Calu3 (cell line): ENCODE measurements at regions not wholly inside any gene's neighbourhood (a gene's known extent, or its start where the extent isn't known, plus 50 kb on each side); places are given as distances from the start of the nearest gene placed in this dataset.
"Not testable (repeated sequence)": the region's sequence is repeated elsewhere in the genome, so short reads cannot be mapped to it uniquely, and the experiment has no call there.

Source experiments
- BruUV-seq: library from RNA; stranded (reverse); fragments of 400-500 nt; replicated peaks from 2 replicates; lab custom pipeline; 2021; lab: Mats Ljungman, UMichigan
- CTCF ChIA-PET: fragments of 300-600 bp; sonication (Branson Sonifier 250); formaldehyde crosslinking; loops from one replicate; lab custom pipeline; 2022; ENCODE audit warnings: antibody characterized with exemption; lab: Charles Lee
- DNase-seq: peaks from one replicate; pipeline ENCODE4 v3.0.0; 2022
- H3K27ac Mint-ChIP-seq: one replicate; pipeline ENCODE4 v1.8.0; 2022; ENCODE audit warnings: mixed read lengths; ENCODE audit not compliant: unreplicated experiment
- H3K27me3 Mint-ChIP-seq: one replicate; pipeline ENCODE4 v1.8.0; 2022; ENCODE audit warnings: mixed read lengths; ENCODE audit not compliant: unreplicated experiment
- H3K36me3 Mint-ChIP-seq: one replicate; pipeline ENCODE4 v1.8.0; 2022; ENCODE audit warnings: mild to moderate bottlenecking, moderate library complexity, mixed read lengths; ENCODE audit not compliant: insufficient read depth, unreplicated experiment
- H3K4me1 Mint-ChIP-seq: one replicate; pipeline ENCODE4 v1.8.0; 2022; ENCODE audit warnings: mild to moderate bottlenecking, low read depth, mixed read lengths; ENCODE audit not compliant: unreplicated experiment
- H3K4me3 Mint-ChIP-seq: one replicate; pipeline ENCODE4 v1.8.0; 2022; ENCODE audit warnings: mild to moderate bottlenecking, low read depth, moderate library complexity, mixed read lengths; ENCODE audit not compliant: unreplicated experiment
- H3K9me3 Mint-ChIP-seq: one replicate; pipeline ENCODE4 v1.8.0; 2022; ENCODE audit warnings: low read depth, mixed read lengths; ENCODE audit not compliant: unreplicated experiment
- intact Hi-C: fragments of 100-400 bp; cut with micrococcal nuclease; formaldehyde crosslinking; loops from one replicate; pipeline ENCODE4 v1.10.0; 2022; ENCODE audit not compliant: unreplicated experiment
- TF ChIP-seq, protein P1 (sequence below): fragments of 200-600 bp; IDR thresholded peaks from one replicate; pipeline ENCODE4 v1.8.0; 2022; ENCODE audit warnings: antibody characterized with exemption; ENCODE audit not compliant: unreplicated experiment

DNA sequence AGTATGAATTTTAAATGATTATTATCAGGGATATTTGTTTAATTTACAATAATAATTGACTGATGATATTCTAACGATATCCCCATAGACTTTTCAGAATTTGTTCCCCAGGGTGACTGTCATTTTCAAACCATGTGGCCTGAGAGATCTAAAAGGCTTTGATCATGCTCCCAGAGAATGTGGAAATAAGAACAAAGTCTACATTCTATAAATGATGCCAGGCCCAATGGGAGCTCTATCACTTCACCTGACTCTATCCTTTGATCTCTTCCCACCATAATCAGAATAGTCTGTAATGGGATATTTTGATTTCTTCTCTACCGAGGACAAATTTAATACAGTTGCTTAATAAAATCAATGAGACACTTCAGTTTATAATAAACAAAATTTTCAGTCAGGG lies 483.4 kb upstream of the IRAK1BP1 start:
- intact Hi-C loops, result no loop called here
- H3K4me1 Mint-ChIP-seq, result no peaks in the 10 kb centered on the region
- TF ChIP-seq, protein P1, sequence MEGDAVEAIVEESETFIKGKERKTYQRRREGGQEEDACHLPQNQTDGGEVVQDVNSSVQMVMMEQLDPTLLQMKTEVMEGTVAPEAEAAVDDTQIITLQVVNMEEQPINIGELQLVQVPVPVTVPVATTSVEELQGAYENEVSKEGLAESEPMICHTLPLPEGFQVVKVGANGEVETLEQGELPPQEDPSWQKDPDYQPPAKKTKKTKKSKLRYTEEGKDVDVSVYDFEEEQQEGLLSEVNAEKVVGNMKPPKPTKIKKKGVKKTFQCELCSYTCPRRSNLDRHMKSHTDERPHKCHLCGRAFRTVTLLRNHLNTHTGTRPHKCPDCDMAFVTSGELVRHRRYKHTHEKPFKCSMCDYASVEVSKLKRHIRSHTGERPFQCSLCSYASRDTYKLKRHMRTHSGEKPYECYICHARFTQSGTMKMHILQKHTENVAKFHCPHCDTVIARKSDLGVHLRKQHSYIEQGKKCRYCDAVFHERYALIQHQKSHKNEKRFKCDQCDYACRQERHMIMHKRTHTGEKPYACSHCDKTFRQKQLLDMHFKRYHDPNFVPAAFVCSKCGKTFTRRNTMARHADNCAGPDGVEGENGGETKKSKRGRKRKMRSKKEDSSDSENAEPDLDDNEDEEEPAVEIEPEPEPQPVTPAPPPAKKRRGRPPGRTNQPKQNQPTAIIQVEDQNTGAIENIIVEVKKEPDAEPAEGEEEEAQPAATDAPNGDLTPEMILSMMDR, result no peak
- no peaks in the 10 kb centered on the region for H3K36me3 Mint-ChIP-seq
- no TSS peak for BruUV-seq
- H3K9me3 Mint-ChIP-seq, result peaks cover 10% of the 10 kb centered on the region
- no peak overlapping the region for H3K27ac Mint-ChIP-seq
- H3K4me3 Mint-ChIP-seq, result no peak overlapping the region
- no peaks in the 10 kb centered on the region for H3K27me3 Mint-ChIP-seq
- DNase-seq, result no peak
- CTCF ChIA-PET, result no interaction called here

DNA sequence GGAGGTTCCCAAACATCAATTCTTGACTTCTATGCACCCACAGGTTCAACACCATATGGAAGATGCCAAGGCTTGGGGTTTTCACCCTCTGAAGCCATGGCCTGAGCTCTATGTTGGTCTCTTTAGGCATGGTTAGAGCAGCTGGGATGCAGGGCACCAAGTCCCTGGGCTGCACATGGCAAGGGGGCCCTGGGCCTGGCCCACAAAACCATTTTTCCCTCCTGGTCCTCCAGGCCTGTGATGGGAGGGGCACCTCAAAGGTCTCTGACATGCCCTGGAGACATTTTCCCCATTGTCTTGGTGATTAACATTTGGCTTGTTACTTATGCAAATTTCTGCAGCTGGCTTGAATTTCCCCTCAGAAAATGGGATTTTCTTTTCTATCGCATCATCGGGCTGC lies 480.5 kb upstream of the IRAK1BP1 start:
- H3K4me3 Mint-ChIP-seq, H3K4me1 Mint-ChIP-seq, BruUV-seq, H3K27me3 Mint-ChIP-seq, intact Hi-C loops, H3K27ac Mint-ChIP-seq, H3K36me3 Mint-ChIP-seq, CTCF ChIA-PET, DNase-seq: not testable (repeated sequence)
- H3K9me3 Mint-ChIP-seq, result peaks cover 20% of the 10 kb centered on the region

DNA sequence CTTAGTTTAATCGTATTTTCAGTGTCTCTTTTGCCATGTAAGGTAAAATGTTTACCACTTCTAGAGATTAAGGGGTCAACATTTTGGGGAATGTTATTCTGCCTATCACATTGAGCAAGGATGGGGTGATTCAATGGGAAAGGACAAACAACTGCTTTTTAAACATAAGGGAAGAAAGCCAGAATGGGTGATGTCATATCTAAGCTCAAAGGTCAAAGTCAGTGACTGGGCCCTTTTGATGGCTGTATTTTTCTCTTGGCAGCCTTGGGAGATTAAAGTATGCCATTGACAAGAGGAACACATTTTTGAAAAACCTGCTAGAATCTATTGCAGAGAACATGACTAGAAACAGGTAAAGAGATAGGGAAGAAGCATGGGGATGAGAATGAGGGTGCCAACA lies 477.3 kb upstream of the IRAK1BP1 start:
- Mint-ChIP-seq H3K9me3 (peaks cover 20% of the 10 kb centered on the region), H3K36me3 (no peaks in the 10 kb centered on the region), H3K4me1 (no peaks in the 10 kb centered on the region), H3K27me3 (no peaks in the 10 kb centered on the region), H3K27ac (no peak overlapping the region), H3K4me3 (no peak overlapping the region)
- intact Hi-C loops, result no loop called here
- CTCF ChIA-PET, result no interaction called here
- DNase-seq, result no peak
- TF ChIP-seq, protein P1, result no peak
- BruUV-seq, result no TSS peak

DNA sequence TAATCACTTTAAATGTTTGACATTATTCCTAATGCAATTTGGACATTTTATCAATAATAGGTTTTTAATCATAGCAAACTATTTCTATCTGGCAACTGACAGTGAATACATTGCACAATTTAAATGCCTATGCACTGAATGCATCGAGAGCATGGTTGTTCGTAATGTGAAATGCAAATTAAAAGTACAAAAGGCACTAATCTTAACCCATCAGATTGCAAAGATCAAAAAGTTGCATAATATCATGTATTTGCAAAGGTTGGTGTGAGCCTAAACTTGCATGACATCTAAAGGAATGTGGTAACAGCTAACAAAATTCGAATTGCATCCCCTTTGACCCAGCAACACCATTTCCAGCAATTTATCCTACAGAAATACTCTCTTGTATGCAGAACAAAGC lies 469.9 kb upstream of the IRAK1BP1 start:
- H3K9me3 Mint-ChIP-seq, result peaks cover 3% of the 10 kb centered on the region
- no peak overlapping the region for H3K27ac Mint-ChIP-seq
- intact Hi-C loops, result no loop called here
- BruUV-seq, result no TSS peak
- H3K36me3 Mint-ChIP-seq, result no peaks in the 10 kb centered on the region
- no peak for DNase-seq
- no peaks in the 10 kb centered on the region for H3K27me3 Mint-ChIP-seq
- CTCF ChIA-PET, result no interaction called here
- no peak overlapping the region for H3K4me3 Mint-ChIP-seq
- TF ChIP-seq, protein P1, result no peak
- H3K4me1 Mint-ChIP-seq, result no peaks in the 10 kb centered on the region

DNA sequence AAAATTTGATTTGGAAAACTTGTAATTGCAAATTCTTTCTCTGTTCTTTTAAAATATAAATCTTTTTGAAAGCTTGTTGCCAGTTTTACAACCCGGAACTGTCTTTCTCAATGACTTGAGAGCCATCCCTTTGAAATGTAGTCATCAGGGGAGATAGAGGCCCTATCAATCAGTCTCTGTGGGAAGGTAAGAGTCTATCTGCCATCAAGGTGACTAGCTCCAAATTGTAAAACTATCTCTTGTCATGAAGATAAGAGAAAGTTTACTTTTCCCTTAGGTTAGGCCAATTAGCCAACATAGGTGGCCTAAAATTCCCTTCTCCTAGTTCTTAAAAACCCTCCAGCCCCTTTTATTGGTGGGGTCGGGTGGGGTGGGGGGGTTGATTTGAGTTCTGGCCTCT lies 469.1 kb upstream of the IRAK1BP1 start:
- TF ChIP-seq, protein P1, result no peak
- no peak overlapping the region for H3K4me3 Mint-ChIP-seq
- intact Hi-C loops, result no loop called here
- H3K36me3 Mint-ChIP-seq, result no peaks in the 10 kb centered on the region
- CTCF ChIA-PET, result no interaction called here
- H3K27me3 Mint-ChIP-seq, result no peaks in the 10 kb centered on the region
- BruUV-seq, result no TSS peak
- H3K27ac Mint-ChIP-seq, result no peak overlapping the region
- DNase-seq, result no peak
- H3K9me3 Mint-ChIP-seq, result peaks cover 3% of the 10 kb centered on the region
- no peaks in the 10 kb centered on the region for H3K4me1 Mint-ChIP-seq
